ENCODE measurements at regions not wholly inside any gene's neighbourhood (a gene's known extent, or its start where the extent isn't known, plus 50 kb on each side); places are given as distances from the start of the nearest gene placed in this dataset.
"Not testable (repeated sequence)": the region's sequence is repeated elsewhere in the genome, so short reads cannot be mapped to it uniquely, and the experiment has no call there.

DNA sequence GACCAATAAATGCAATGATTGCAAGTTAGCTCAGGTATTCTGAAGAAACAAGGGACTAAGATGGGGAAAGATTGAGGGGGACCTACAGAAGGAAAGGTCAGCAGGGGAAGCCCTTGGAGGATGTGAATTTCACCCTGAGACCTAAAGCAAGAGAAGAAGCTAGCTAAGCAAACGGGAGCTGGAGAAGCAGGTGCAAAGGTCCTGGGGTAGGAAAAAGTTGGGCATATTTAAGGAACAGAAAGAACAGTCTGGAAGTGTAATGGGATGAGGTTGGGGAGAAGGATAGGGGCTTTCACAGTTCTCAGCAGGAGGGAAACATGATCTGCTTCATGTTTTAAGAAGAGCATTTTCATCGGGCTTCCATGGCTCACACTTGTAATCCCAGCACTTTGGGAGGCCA is 89.7 kb upstream of the SLC45A1 start:
- no peak for DNase-seq (ENCODE audit: low read depth in 2 of 2)

DNA sequence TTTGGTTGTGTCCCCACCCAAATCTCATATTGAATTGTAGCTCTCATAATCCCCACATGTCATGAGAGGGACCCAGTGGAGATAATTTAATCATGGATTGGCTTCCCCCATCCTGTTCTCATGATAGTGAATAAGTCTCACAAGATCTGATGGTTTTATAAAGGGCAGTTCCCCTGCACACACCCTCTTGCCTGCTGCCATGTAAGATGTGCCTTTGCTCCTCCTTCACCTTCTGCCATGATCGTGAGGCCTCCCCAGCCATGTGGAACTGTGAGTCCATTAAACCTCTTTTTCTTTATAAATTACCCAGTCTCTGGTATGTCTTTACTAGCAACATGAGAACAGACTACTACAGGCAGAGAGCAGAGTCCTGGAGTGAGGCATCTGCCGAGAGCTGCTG is 90.2 kb upstream of the SLC45A1 start:
- DNase-seq (ENCODE audit: low read depth in 2 of 2), result not testable (repeated sequence)

DNA sequence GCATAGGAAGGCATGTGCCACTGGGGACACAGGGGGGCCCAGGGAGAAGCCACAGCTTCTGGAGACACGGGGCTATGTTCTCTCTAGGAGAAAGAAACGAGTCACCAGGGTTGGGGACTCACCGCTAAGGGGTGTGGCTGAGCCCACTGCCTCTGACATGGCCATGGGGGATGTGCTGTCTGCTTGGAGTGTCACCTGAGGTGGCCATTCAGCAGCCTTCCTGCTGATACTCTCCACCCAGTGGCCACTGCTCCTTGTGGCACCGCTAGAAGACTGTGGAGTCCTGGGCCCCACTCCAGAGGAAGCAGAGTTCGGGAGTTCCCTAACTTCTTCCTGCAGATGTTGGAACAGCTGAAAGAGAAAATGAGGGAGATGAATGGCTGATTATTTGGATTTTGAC is 91.2 kb upstream of the SLC45A1 start:
- no peak for DNase-seq (ENCODE audit: low read depth in 2 of 2)

DNA sequence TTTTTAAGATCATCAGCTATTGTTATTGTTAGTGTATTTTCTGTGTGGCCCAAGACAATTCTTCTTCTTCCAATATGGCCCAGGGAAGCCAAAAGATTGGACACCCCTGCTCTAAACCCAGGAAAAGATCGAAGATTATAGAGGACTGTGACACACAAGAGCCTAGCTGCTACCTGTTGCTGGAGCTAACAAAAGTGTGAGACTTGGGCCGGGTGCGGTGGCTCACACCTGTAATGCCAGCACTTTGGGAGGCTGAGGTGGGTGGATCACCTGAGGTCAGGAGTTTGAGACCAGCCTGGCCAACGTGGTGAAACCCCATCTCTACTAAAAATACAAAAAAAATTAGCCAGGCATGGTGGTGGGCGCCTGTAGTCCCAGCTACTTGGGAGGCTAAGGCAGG is 91.9 kb upstream of the SLC45A1 start:
- not testable (repeated sequence) for DNase-seq (ENCODE audit: low read depth in 2 of 2)

DNA sequence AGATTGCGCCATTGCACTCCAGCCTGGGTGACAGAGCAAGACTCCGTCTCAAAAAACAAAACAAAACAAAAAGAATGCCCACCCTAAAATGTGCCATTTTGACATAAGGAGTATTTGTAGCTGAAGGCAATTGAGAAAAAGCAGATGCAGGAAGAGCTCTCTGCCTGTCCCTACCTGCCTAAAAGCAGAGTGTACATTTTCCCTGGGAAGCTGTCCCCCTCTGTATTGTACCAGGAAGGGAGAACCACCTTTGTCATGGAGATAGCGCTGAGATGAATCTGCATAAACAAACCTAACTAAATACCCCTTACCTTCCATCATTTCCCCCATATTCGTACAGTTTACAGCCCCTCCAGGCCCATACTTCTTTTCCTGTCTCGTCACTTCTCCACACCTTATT is 94.4 kb upstream of the SLC45A1 start:
- no peak for DNase-seq (ENCODE audit: low read depth in 2 of 2)

DNA sequence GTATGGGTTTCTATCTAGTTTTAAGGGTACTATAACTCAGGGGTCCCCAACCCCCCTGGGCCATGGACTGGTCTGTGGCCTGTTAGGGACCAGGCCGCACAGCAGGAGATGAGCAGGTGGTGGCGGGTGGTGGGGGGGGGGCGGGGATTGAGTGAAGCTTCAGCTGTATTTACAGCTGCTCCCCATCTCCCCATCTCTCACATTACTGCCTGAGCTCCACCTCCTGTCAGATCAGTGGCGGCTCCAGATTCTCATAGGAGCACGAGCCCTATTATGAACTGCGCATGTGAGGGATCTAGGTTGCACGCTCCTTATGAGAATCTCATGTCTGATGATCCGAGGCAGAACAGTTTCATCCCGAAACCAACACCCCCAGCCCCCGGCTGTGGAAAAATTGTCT is 95.1 kb upstream of the SLC45A1 start:
- DNase-seq (ENCODE audit: low read depth in 2 of 2), result no peak

DNA sequence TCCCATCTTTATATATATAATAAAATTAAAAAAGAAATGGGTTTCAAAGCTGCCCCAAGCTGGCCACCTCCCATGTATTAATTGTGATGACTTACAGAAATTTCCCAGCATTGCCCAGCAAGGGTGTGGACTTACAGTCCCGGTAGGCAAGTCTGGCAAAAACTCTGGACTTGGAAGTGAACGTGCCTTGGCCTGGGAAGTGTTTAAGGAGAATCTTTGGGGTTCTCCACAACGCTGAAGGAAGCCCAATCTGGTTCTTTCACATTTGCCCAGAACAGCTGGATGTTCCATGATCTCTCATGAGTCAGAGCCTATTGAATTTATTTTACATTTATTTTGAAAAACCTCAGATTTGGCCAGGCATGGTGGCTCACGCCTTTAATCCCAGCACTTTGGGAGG is 98.4 kb upstream of the SLC45A1 start:
- DNase-seq (ENCODE audit: low read depth in 2 of 2), result no peak

DNA sequence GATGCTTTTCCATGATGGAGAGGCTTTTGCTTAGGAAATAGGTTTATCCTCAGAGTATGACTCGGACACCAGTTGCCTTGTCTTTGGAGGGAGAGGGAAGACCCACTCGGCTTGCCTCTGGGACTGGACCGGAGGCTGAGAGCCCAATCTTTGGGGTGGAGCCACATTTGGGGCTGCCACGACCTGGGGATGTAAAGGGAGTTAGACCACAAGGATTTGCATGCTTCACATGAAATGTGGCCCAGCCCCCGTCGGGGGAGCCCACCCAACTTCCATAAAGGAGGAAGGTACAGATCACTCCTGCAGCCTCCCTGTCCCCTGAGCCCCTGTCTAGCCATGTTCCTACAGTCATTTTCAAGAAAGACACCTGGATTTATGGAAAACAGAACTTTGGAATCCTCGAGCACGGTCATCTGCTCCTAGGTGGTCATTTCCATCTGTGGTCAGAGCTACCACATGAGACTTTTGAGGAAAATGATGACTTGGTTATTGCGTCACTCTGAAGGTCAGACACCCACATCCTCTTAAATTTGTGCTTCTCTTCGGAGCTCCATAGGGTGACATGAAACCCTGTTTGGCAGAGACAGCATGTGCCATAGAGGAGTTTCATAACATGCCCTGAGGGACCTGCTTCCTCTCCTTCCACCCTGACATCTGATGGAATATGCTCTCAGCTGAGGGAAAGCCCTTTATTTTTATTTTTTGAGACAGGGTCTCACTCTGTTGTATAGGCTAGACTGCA is 99.4 kb upstream of the SLC45A1 start:
- DNase-seq (ENCODE audit: low read depth in 2 of 2), result no peak

DNA sequence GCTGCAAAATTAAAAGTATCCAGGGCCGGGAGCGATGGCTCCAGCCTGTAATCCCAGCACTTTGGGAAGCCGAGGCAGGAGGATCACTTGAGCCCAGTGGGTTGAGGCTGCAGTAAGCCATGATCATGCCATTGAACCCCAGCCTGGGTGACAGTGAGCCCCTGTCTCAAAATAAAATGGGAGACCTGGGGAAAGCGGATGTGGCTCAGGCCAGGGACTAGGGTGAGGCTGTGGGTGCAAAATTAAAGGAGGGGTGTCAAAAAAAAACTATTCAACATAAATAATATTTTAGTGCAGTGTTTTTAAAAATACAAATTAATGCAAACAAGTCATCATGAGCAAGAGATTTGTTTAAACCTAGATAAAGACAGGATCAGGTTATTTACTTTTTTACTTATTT is 100.1 kb upstream of the SLC45A1 start:
- DNase-seq (ENCODE audit: low read depth in 2 of 2), result no peak

DNA sequence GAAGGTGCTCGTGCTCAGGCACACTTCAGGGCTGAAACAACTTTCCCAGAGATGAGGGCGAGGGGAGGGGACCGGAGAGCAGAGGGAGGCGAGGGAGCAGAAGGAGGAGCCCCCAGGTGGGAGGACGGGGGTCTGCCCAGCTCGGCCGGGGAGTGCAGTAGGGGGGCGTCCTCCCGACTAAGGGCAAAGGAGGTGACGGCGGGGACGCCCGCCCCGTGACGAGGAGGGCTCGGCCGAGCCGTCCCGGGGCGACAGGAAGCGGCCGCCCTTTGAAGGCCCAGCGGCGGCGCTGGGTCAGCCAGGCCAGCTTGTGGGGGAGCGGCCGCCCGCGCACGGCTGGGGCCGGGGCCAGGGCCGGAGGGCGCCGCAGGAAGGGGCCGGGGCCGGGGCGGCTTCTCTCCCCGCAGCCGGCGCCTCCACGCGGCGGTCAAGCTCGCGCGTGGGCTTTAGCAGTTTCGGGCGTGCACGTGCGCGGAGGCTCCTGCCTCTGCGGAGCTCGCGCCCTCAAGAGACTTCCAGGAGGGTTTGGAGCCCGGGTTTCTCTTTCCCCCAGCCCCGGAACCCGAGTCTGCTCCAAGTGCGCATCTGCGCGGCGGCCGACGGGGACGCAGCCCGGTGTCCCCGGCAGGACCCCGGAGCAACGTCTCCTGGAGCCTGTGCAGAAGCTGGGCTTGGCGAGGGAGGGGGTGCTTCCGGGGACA is 100.8 kb upstream of the SLC45A1 start:
- DNase-seq (ENCODE audit: low read depth in 2 of 2), result no peak

DNA sequence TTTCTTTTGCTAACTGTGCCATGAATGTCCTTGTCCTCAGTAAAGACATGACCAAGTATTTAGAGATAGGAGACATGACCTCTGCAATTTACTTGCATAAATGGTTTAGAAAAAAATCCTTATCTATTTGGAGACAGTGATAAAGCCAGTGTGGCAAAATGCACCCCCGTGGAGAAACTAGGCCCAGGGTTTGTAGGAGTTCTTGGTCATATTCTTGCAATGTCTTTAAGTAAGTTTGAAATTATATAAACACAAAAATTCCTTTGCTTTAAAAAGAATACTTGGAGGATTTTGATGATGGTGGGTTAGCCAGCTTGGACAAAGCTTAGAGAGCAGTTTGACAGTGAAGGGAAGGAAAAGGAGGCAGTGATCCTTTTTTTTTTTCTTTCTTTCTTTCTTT is 101.9 kb upstream of the SLC45A1 start:
- no peak for DNase-seq (ENCODE audit: low read depth in 2 of 2)

DNA sequence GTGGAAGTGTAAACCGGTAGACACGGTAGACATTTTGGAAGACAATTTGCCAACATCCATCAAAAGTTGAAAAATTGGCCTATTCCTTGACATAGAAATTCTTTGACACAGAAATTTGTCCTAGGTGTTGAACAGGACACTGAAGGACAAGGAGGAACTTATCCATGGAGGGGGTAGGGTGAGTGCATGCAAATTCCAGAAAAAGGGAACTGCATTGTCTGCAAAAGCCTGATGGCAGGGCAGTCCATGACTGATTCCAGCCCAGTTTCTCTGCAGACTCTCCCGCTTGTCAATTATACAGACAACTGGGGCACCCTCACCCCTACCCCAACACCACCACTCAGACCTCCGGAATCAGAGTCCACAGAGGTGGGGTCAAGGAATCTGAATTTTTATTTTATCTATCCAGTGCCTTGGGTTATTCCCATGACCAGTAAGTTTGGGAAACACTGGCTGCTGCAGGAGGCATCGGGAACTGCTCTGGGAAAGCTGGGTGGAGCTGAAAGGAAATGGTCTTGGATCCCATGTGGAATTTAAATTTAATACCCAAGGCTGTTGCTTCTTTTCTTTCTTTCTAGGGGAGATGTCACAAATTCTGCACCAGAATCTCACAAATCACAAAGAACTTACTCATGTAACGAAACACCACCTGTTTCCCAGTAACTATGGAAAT is 103.3 kb upstream of the SLC45A1 start:
- no peak for DNase-seq (ENCODE audit: low read depth in 2 of 2)

DNA sequence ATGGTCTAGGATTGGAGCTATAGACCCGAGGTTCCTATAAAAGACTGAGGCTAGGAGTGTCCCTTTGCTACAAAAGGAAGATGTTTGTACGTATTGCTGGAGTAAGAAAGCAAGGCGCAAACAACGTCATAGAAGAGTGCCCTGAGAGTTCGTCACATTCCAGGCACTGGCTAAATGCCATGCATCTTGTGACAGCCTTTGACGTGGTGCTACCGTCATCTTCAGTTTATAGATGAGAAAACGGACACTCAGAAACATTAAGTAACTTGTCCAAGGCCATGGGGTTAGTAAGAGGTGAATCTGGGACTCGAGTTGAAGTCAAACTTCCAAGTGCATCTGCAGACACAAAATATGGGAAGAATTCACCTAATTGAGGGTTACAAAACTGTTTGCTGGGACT is 104.2 kb upstream of the SLC45A1 start:
- DNase-seq (ENCODE audit: low read depth in 2 of 2), result no peak

DNA sequence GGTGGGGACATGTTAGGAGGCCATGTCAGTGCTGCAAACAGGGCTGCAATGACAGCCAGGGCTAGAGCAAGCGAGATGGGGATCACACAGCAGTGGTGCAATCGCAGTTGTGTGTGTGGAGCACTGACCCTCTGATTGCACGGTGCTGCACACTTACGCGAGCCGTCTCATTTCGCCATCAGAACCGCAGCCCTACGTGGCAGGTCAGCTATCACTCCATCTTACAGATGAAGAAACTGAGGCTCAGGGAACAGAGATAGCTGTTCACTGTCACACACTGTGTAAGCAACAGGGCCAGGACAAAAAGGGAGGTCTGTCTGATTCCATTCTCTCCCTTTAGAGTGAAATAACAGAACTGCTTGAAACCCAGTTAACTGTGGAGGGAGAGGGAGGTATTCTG is 104.8 kb upstream of the SLC45A1 start:
- no peak for DNase-seq (ENCODE audit: low read depth in 2 of 2)

DNA sequence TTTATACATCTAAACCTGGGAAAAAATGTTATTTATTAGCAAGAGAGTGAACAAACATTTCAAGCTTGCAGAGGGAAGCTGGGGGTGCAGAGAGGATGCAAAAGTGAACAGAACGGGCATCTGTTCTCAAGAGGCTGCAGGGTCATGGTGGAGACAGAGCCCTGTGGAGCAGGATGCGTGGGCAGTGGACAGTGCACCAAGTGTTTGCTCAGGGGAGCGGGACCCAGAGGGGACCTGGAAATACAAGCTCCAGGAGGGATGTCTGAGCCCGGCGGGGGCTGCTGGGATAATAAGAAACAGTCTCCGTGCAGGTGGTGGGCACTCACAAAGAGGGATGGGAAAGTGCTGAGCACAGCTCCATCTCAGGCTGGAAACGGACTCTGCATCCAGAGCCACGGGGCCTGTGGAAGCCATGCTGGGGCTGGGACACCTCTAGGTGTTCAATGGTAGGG is 105.3 kb upstream of the SLC45A1 start:
- DNase-seq (ENCODE audit: low read depth in 2 of 2), result no peak

DNA sequence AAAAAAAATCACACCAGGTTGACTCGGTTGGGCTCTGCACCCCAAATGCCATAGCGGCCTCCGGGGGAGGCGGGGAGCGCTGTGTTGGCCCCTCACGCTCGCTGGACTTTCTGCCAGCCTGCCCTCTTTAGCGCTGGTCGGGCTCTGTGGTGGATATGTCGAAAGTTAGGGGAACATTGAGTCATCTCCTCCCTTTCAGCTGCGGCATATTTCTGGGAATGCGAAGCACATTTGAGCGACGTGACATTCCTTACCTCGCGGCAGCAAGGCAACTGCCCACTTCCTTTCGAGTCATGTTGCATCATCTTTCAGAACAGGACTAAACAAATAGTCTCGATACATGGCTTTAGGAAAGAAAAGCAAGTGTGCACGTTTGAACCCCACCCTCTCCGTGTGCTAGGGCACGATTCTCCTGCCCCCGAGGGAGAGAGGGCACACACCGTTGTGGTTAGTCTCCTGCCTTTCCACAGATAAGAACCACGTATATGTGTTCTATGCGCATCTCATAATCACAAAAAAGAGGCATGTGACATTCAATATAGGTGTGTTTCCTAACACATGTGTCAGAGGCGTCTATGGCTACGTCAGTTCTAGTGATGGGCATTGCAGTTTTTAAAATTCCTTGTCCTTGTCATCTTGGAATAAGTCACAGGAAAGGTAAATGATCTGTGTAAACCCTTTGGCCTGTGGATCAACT is 105.9 kb upstream of the SLC45A1 start:
- DNase-seq (ENCODE audit: low read depth in 2 of 2), result no peak

DNA sequence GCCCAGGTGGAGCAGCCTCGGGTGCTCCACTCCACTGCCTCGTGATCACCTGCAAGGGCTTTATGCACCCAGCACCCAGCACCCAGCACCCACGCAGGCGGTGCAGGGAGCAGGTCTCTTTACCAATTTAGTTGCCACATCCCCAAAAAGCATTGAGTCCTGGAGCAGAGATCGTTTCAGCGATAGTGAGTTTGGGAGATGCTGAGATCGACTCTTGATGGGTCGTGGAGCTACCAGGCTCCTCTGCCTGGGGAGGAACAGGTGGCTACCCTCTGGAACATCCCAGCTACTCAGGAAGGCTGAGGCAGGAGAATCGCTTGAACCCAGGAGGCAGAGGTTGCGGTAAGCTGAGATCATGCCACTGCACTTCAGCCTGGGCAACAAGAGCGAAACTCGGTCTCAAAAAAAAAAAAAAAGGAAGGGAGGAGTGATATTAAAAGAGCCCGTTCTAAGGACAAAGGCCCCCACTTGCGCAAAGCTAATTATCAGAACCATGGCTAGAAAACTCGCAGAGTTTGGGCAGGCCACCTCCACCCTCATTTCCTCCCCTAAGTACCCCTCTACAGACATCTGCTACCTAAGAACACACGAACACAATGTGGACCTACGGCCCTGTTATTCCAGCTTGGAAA is 106.5 kb upstream of the SLC45A1 start:
- DNase-seq (ENCODE audit: low read depth in 2 of 2), result no peak

DNA sequence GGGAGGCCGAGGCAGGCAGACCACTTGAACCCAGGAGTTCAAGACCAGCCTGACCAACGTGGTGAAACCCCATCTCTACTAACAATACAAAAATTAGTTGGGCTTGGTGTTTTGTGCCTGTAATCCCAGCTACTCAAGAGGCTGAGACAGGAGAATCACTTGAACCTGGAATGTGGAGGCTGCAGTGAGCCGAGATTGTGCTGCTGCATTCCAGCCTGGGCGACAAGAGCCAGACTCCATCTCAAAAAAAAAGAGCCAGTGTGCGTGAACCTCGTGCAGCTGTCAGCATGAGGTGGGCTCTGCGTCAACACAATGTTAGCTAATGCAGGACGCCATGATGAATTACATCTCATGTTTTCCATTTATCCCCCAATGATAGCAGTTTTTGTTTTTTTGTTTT is 110.7 kb upstream of the SLC45A1 start:
- no peak for DNase-seq (ENCODE audit: low read depth in 2 of 2)

DNA sequence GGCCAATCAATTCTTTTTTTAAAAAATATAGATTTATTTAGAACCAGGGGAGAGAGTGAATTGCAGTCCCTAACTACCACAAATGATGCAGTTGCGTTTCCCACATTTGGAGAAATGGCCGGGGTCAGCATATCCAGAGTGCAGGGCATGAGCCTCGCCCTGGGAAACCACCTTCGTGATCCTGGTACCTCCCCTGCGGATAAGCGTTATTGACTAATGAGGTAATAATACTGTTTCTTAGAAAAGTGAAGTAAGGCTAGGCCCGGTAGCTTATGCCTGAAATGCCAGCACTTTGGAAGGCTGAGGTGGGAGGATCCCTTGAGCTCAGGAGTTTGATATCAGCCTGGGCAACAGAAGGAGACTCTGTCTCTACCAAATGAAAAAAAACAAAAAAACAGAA is 111.5 kb upstream of the SLC45A1 start:
- no peak for DNase-seq (ENCODE audit: low read depth in 2 of 2)

DNA sequence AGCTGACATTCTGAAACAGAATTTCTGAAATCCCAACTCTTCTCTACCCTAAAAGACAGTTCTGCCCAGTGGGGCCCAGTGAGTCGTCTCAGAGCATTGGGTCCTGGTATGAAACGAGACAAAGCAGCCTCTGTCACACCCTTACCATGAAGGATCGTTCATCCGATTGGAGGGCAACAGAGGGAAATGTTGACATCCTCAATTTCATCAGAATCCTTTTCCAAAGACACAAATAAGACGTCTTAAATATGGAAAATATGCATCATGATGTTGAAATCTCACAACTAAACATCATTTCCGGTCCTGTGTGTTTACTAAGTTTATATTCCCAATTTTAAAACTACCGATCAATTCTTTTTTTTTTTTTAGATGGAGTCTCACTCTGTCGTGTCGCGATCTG is 112.1 kb upstream of the SLC45A1 start:
- no peak for DNase-seq (ENCODE audit: low read depth in 2 of 2)

DNA sequence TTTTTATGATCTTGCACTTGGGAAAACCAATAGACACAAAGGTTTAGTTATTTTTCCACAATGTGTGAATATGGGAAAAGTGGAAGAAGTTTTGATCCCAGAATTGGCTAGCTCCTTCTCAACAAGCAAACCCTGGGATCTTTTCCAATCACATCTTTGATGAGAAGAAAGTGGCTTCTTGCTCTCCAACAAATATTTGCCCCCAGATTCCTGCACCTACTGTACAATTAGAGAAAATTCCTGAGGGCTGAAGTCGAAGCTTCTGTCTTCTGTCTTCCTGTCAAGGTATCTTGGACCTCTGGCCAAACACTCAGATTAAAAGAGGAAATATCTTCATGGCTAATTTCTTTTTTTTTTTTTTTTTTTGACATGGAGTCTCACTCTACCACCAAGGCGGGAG is 113.1 kb upstream of the SLC45A1 start:
- no peak for DNase-seq (ENCODE audit: low read depth in 2 of 2)

DNA sequence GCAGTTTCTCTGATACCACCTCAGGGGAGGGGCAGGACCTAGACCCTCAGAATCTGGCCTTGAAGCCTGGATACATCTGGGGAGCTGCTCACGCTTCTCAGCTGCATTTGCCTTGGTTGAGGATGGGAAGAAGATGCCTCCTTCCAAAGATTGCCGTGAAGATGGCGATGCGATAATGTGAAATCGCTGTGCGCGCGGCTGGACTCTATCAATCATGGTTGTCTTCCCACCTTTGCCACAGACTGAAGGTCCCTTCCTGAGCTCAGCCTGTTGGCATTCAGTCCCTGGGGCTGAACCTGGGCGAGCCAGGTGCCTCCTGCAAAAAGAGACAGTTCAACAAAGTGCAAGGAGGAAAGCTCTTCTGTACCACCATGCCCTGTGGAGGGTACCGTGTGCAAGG is 114.4 kb upstream of the SLC45A1 start:
- no peak for DNase-seq (ENCODE audit: low read depth in 2 of 2)
